Loucy (cell line): ENCODE measurements at regions not wholly inside any gene's neighbourhood (a gene's known extent, or its start where the extent isn't known, plus 50 kb on each side); places are given as distances from the start of the nearest gene placed in this dataset.

Experiments
- H2AFZ ChIP-seq: fragments of 200-600 bp; sonication (generic); 2 replicates; pipeline ENCODE4 v1.6.0; 2016; ENCODE audit warnings: antibody characterized with exemption, mild to moderate bottlenecking, low read length, moderate library complexity
- H3F3A ChIP-seq: fragments of 200-600 bp; 2 replicates; pipeline ENCODE4 v1.6.0; 2016; ENCODE audit warnings: antibody characterized with exemption, low read depth, mild to moderate bottlenecking
- H3K27me3 ChIP-seq: fragments of 200-600 bp; sonication (generic); 2 replicates; pipeline ENCODE4 v1.6.1; 2014; ENCODE audit warnings: low read length, mild to moderate bottlenecking; ENCODE audit not compliant: insufficient read depth, poor library complexity, severe bottlenecking
- H3K36me3 ChIP-seq: fragments of 200-600 bp; sonication (generic); 2 replicates; pipeline ENCODE4 v1.6.1; 2016; ENCODE audit warnings: low read length; ENCODE audit not compliant: insufficient read depth
- H3K4me1 ChIP-seq: fragments of 200-600 bp; sonication (generic); 2 replicates; pipeline ENCODE4 v1.5.1; 2014; ENCODE audit warnings: low read length, mild to moderate bottlenecking; ENCODE audit not compliant: insufficient read depth, poor library complexity, severe bottlenecking
- H3K4me2 ChIP-seq: fragments of 200-600 bp; sonication (generic); 2 replicates; pipeline ENCODE4 v1.6.0; 2014; ENCODE audit warnings: antibody characterized with exemption, low read length, low read depth, mild to moderate bottlenecking; ENCODE audit not compliant: poor library complexity, severe bottlenecking
- H3K4me3 ChIP-seq: fragments of 200-600 bp; sonication (generic); 2 replicates; pipeline ENCODE4 v1.5.1; 2014; ENCODE audit warnings: low read length, mild to moderate bottlenecking, mixed read lengths; ENCODE audit not compliant: poor library complexity, severe bottlenecking
- H3K79me2 ChIP-seq: fragments of 200-600 bp; sonication (generic); 2 replicates; pipeline ENCODE4 v1.6.1; 2014; ENCODE audit warnings: low read length; ENCODE audit not compliant: insufficient read depth
- H3K9ac ChIP-seq: fragments of 200-600 bp; sonication (generic); 2 replicates; pipeline ENCODE4 v1.6.0; 2014; ENCODE audit warnings: mild to moderate bottlenecking, low read depth, low read length, moderate library complexity; ENCODE audit not compliant: poor library complexity, severe bottlenecking
- H3K9me2 ChIP-seq: fragments of 200-600 bp; sonication (generic); replicated peaks from 2 replicates; pipeline ENCODE4 v1.6.1; 2016; ENCODE audit warnings: low read depth, low read length, mixed read lengths
- H3K9me3 ChIP-seq: fragments of 200-600 bp; sonication (generic); 2 replicates; pipeline ENCODE4 v1.6.1; 2014; ENCODE audit warnings: mild to moderate bottlenecking, antibody characterized with exemption, low read length, low read depth; ENCODE audit not compliant: insufficient read depth
- H4K20me1 ChIP-seq: fragments of 200-600 bp; sonication (generic); 2 replicates; pipeline ENCODE4 v1.6.0; 2014; ENCODE audit warnings: antibody characterized with exemption, low read length, mild to moderate bottlenecking; ENCODE audit not compliant: insufficient read depth, poor library complexity, severe bottlenecking
- EZH2phosphoT487 ChIP-seq: fragments of 200-600 bp; IDR thresholded peaks from 2 replicates; pipeline ENCODE4 v1.6.1; 2018; ENCODE audit warnings: antibody characterized with exemption, mild to moderate bottlenecking, moderate library complexity, borderline replicate concordance
- TF ChIP-seq, protein P1 (sequence below): fragments of 200-600 bp; sonication (generic); conservative IDR thresholded peaks from 2 replicates; pipeline ENCODE4 v1.5.1; 2014; ENCODE audit warnings: mild to moderate bottlenecking, antibody characterized with exemption, low read length

DNA sequence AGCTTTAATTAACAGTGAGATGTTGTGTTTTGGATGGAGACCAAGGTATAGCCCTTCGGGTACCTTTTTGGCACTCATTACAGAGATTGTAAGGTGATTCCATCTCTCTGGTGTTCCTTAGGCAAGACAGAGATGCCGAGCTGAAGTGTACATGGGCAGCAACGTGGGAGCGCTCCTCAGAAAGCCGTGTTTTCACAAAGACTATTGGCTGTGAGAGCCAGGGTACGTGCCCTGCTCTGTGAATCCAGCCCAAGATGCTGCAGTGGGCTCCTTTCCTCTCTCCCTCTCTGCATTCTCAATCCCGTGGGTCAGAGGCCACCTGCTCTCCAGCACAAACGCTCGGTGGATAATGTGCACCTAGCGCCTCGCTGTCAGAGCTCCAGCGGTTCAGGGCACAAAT lies 203.0 kb upstream of the EPHA4 start:
- H3K9me3 ChIP-seq, result no peaks in the 10 kb centered on the region
- TF ChIP-seq, protein P1, sequence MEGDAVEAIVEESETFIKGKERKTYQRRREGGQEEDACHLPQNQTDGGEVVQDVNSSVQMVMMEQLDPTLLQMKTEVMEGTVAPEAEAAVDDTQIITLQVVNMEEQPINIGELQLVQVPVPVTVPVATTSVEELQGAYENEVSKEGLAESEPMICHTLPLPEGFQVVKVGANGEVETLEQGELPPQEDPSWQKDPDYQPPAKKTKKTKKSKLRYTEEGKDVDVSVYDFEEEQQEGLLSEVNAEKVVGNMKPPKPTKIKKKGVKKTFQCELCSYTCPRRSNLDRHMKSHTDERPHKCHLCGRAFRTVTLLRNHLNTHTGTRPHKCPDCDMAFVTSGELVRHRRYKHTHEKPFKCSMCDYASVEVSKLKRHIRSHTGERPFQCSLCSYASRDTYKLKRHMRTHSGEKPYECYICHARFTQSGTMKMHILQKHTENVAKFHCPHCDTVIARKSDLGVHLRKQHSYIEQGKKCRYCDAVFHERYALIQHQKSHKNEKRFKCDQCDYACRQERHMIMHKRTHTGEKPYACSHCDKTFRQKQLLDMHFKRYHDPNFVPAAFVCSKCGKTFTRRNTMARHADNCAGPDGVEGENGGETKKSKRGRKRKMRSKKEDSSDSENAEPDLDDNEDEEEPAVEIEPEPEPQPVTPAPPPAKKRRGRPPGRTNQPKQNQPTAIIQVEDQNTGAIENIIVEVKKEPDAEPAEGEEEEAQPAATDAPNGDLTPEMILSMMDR, result no peak
- TF ChIP-seq EZH2phosphoT487, result no peak
- no peak overlapping the region for H3K9ac ChIP-seq
- H3K9me2 ChIP-seq, result no peaks in the 10 kb centered on the region
- no peaks in the 10 kb centered on the region for H4K20me1 ChIP-seq
- no peaks in the 10 kb centered on the region for H3K79me2 ChIP-seq
- no peaks in the 10 kb centered on the region for H3F3A ChIP-seq
- H3K4me3 ChIP-seq, result no peak overlapping the region
- H3K4me2 ChIP-seq, result no peak overlapping the region
- H3K27me3 ChIP-seq, result no peaks in the 10 kb centered on the region
- no peak overlapping the region for H2AFZ ChIP-seq
- no peaks in the 10 kb centered on the region for H3K36me3 ChIP-seq
- no peaks in the 10 kb centered on the region for H3K4me1 ChIP-seq

DNA sequence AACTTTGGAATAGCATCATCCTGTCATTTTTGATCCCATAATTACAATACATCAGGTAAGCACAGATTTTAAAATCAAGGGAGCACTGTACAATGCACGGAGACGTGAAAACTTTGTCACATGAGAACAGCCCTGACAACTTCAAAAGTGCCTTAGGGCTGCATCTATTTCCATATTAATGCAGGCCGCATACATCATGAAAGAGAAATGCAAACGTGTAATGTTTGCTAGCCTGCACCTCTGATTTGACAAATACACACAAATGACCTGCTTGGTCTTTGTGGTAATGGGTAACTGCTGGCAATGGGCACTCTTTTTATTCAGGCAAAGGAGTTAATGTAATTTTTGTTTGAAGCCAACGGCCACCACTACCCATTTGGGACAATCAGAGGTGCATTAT lies 202.0 kb upstream of the EPHA4 start:
- H3K4me2 ChIP-seq, result no peak overlapping the region

DNA sequence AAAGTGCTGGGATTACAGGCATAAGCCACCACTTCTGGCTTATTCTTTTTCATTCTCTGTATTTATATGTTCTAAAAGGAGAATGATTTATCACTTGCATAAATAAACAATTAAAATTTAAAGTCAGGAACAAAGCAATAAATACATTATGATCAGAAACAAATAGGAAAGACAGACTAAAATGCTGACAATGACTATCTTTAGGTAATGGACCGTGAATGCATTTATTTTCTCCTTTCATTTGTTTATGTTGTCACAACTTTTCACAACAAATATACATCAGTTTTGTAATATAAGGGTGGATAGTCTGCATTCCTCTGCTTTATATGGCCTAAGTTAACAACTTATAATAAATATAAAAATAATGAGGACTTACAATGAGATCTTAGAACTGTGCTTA lies 199.2 kb upstream of the EPHA4 start:
- H3K79me2 ChIP-seq, result no peaks in the 10 kb centered on the region
- H3K9me2 ChIP-seq, result no peaks in the 10 kb centered on the region
- H4K20me1 ChIP-seq, result no peaks in the 10 kb centered on the region
- H3K9ac ChIP-seq, result no peak overlapping the region
- TF ChIP-seq, protein P1, result no peak
- TF ChIP-seq EZH2phosphoT487, result no peak
- H3K36me3 ChIP-seq, result no peaks in the 10 kb centered on the region
- H2AFZ ChIP-seq, result no peak overlapping the region
- H3K27me3 ChIP-seq, result no peaks in the 10 kb centered on the region
- no peaks in the 10 kb centered on the region for H3K9me3 ChIP-seq
- H3K4me1 ChIP-seq, result no peaks in the 10 kb centered on the region
- no peak overlapping the region for H3K4me2 ChIP-seq
- no peaks in the 10 kb centered on the region for H3F3A ChIP-seq
- H3K4me3 ChIP-seq, result no peak overlapping the region

More for the DNA sequence above, 202.0 kb upstream of the EPHA4 start:
- Histone ChIP-seq H3K27me3 (no peaks in the 10 kb centered on the region), H3K9me3 (no peaks in the 10 kb centered on the region), H3K9ac (no peak overlapping the region), H3K9me2 (no peaks in the 10 kb centered on the region), H3K79me2 (no peaks in the 10 kb centered on the region), H3K4me1 (no peaks in the 10 kb centered on the region), H3F3A (no peaks in the 10 kb centered on the region), H2AFZ (no peak overlapping the region), H3K36me3 (no peaks in the 10 kb centered on the region), H3K4me3 (no peak overlapping the region), H4K20me1 (no peaks in the 10 kb centered on the region)
- TF ChIP-seq, protein P1, result no peak
- TF ChIP-seq EZH2phosphoT487, result no peak
